ENCODE measurements at regions not wholly inside any gene's neighbourhood (a gene's known extent, or its start where the extent isn't known, plus 50 kb on each side); places are given as distances from the start of the nearest gene placed in this dataset.

GRCh38 chr10:91049296-91049987 is 128.6 kb upstream of the ANKRD1 start:
- no peaks in the 10 kb centered on the region for H3K36me3 ChIP-seq (ENCODE audit: control insufficient read depth in 4 of 4, insufficient read depth in 3 of 4, low read depth in 1 of 4, low read length in 3 of 4)
- no peak overlapping the region for H3K27ac ChIP-seq (ENCODE audit: low read depth in 1 of 2, low read length in 2 of 2)
- H3K9me3 ChIP-seq (ENCODE audit: control insufficient read depth in 4 of 4, low read length in 3 of 4), result no peaks in the 10 kb centered on the region
- 84% methylated on average over 2 of the region's 2 CpGs for WGBS
- TF ChIP-seq SP1 (IDR thresholded peaks at IDR 0.05) (no peak), RAD21 (IDR thresholded peaks at IDR 0.05) (no peak), FOXA1 (IDR thresholded peaks at IDR 0.05) (no peak), YY1 (IDR thresholded peaks at IDR 0.05) (no peak), TAF1 (conservative IDR thresholded peaks at IDR 0.05) (no peak), CTCF (IDR thresholded peaks at IDR 0.05; ENCODE audit: low read depth, low read length, missing input control) (no peak), FOXA2 (IDR thresholded peaks at IDR 0.05) (no peak), MAX (IDR thresholded peaks at IDR 0.05) (no peak), RXRA (IDR thresholded peaks at IDR 0.05) (no peak), HNF4G (IDR thresholded peaks at IDR 0.05) (no peak)
- TF ChIP-seq, protein P1, sequence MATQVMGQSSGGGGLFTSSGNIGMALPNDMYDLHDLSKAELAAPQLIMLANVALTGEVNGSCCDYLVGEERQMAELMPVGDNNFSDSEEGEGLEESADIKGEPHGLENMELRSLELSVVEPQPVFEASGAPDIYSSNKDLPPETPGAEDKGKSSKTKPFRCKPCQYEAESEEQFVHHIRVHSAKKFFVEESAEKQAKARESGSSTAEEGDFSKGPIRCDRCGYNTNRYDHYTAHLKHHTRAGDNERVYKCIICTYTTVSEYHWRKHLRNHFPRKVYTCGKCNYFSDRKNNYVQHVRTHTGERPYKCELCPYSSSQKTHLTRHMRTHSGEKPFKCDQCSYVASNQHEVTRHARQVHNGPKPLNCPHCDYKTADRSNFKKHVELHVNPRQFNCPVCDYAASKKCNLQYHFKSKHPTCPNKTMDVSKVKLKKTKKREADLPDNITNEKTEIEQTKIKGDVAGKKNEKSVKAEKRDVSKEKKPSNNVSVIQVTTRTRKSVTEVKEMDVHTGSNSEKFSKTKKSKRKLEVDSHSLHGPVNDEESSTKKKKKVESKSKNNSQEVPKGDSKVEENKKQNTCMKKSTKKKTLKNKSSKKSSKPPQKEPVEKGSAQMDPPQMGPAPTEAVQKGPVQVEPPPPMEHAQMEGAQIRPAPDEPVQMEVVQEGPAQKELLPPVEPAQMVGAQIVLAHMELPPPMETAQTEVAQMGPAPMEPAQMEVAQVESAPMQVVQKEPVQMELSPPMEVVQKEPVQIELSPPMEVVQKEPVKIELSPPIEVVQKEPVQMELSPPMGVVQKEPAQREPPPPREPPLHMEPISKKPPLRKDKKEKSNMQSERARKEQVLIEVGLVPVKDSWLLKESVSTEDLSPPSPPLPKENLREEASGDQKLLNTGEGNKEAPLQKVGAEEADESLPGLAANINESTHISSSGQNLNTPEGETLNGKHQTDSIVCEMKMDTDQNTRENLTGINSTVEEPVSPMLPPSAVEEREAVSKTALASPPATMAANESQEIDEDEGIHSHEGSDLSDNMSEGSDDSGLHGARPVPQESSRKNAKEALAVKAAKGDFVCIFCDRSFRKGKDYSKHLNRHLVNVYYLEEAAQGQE (IDR thresholded peaks at IDR 0.05), result no peak
- TF ChIP-seq, protein P2, sequence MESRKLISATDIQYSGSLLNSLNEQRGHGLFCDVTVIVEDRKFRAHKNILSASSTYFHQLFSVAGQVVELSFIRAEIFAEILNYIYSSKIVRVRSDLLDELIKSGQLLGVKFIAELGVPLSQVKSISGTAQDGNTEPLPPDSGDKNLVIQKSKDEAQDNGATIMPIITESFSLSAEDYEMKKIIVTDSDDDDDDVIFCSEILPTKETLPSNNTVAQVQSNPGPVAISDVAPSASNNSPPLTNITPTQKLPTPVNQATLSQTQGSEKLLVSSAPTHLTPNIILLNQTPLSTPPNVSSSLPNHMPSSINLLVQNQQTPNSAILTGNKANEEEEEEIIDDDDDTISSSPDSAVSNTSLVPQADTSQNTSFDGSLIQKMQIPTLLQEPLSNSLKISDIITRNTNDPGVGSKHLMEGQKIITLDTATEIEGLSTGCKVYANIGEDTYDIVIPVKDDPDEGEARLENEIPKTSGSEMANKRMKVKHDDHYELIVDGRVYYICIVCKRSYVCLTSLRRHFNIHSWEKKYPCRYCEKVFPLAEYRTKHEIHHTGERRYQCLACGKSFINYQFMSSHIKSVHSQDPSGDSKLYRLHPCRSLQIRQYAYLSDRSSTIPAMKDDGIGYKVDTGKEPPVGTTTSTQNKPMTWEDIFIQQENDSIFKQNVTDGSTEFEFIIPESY (IDR thresholded peaks at IDR 0.05), result no peak
- DNase-seq (ENCODE audit: low spot score), result no peak
- H3K4me3 ChIP-seq (ENCODE audit: low read depth in 1 of 3, low read length in 3 of 3), result no peak overlapping the region
- no peak overlapping the region for H3K9ac ChIP-seq (ENCODE audit: low read depth in 1 of 2, low read length in 2 of 2)
- H3K4me1 ChIP-seq (ENCODE audit: control insufficient read depth in 4 of 4, insufficient read depth in 4 of 4, low read length in 3 of 4), result peaks cover 0 to 3% (median under 1%) of the 10 kb centered on the region in 4 donors
- H3K27me3 ChIP-seq (ENCODE audit: control insufficient read depth in 4 of 4, insufficient read depth in 4 of 4, low read length in 3 of 4), result no peaks in the 10 kb centered on the region

DNA sequence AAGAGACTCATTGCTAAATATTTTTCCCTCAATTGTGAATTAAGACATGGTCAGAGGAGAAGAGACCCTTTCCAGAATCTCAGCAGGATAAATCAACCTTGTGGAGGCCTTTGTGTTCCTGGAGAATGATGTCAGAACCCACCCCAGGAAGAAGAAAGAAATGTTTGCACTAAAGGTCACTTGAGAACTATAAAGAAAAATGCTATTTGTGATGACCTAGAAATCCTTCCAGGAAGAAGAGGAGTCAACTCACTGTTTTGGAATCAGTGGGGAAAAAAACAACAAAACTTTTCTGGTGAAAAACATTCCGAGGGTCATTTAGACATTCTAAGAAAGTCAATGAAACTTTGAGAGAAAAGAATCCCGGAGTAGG is 129.1 kb upstream of the ANKRD1 start:
- TF ChIP-seq, protein P1 (IDR thresholded peaks at IDR 0.05), result no peak
- TF ChIP-seq FOXA1 (IDR thresholded peaks at IDR 0.05), result no peak
- no peak for TF ChIP-seq NR2F2 (IDR thresholded peaks at IDR 0.05)
- no peak for TF ChIP-seq GABPA (IDR thresholded peaks at IDR 0.05 in 1 of 2, conservative IDR thresholded peaks at IDR 0.05 in 1 of 2)
- TF ChIP-seq MAX (IDR thresholded peaks at IDR 0.05), result no peak
- no peak for TF ChIP-seq CTCF (IDR thresholded peaks at IDR 0.05; ENCODE audit: low read depth, low read length, missing input control)
- TF ChIP-seq SP1 (IDR thresholded peaks at IDR 0.05), result no peak
- TF ChIP-seq, protein P3, sequence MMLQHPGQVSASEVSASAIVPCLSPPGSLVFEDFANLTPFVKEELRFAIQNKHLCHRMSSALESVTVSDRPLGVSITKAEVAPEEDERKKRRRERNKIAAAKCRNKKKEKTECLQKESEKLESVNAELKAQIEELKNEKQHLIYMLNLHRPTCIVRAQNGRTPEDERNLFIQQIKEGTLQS (IDR thresholded peaks at IDR 0.05), result no peak
- Histone ChIP-seq H3K27ac (ENCODE audit: low read depth in 1 of 2, low read length in 2 of 2) (no peak overlapping the region), H3K4me1 (ENCODE audit: control insufficient read depth in 4 of 4, insufficient read depth in 4 of 4, low read length in 3 of 4) (peaks cover 0 to 3% (median under 1%) of the 10 kb centered on the region in 4 donors), H3K9ac (ENCODE audit: low read depth in 1 of 2, low read length in 2 of 2) (no peak overlapping the region), H3K9me3 (ENCODE audit: control insufficient read depth in 4 of 4, low read length in 3 of 4) (no peaks in the 10 kb centered on the region), H3K27me3 (ENCODE audit: control insufficient read depth in 4 of 4, insufficient read depth in 4 of 4, low read length in 3 of 4) (no peaks in the 10 kb centered on the region), H3K36me3 (ENCODE audit: control insufficient read depth in 4 of 4, insufficient read depth in 3 of 4, low read depth in 1 of 4, low read length in 3 of 4) (no peaks in the 10 kb centered on the region), H3K4me3 (ENCODE audit: low read depth in 1 of 3, low read length in 3 of 3) (no peak overlapping the region)
- no peak for DNase-seq (ENCODE audit: low spot score)
- WGBS, result 83% methylated on average over 2 of the region's 2 CpGs
